Adipocyte (in vitro differentiated cells): ENCODE measurements at regions not wholly inside any gene's neighbourhood (a gene's known extent, or its start where the extent isn't known, plus 50 kb on each side); places are given as distances from the start of the nearest gene placed in this dataset.
"Not testable (repeated sequence)": the region's sequence is repeated elsewhere in the genome, so short reads cannot be mapped to it uniquely, and the experiment has no call there.

Experiments
- DNase-seq: peaks from one replicate; pipeline ENCODE4 v3.0.0-alpha.2; 2015; ENCODE audit warnings: low read depth
- H3K27me3 ChIP-seq: replicated peaks from 2 replicates; pipeline ENCODE4 v1.7.0; 2013; ENCODE audit warnings: mild to moderate bottlenecking, low read length, moderate library complexity; ENCODE audit not compliant: control insufficient read depth, insufficient read depth
- H3K36me3 ChIP-seq: 2 replicates; pipeline ENCODE4 v1.7.0; 2013; ENCODE audit warnings: low read length, mild to moderate bottlenecking, moderate library complexity; ENCODE audit not compliant: control insufficient read depth, insufficient read depth, severe bottlenecking
- H3K4me1 ChIP-seq: 2 replicates; pipeline ENCODE4 v1.7.0; 2013; ENCODE audit warnings: mild to moderate bottlenecking, low read length, moderate library complexity; ENCODE audit not compliant: control insufficient read depth, insufficient read depth
- H3K4me3 ChIP-seq: 2 replicates; pipeline ENCODE4 v1.7.0; 2013; ENCODE audit warnings: mild to moderate bottlenecking, low read length, moderate library complexity
- H3K9ac ChIP-seq: 2 replicates; pipeline ENCODE4 v1.7.0; 2013; ENCODE audit warnings: mild to moderate bottlenecking, low read length, moderate library complexity
- H3K9me3 ChIP-seq: 2 replicates; pipeline ENCODE4 v1.7.0; 2013; ENCODE audit warnings: mild to moderate bottlenecking, low read length, moderate library complexity; ENCODE audit not compliant: control insufficient read depth

DNA sequence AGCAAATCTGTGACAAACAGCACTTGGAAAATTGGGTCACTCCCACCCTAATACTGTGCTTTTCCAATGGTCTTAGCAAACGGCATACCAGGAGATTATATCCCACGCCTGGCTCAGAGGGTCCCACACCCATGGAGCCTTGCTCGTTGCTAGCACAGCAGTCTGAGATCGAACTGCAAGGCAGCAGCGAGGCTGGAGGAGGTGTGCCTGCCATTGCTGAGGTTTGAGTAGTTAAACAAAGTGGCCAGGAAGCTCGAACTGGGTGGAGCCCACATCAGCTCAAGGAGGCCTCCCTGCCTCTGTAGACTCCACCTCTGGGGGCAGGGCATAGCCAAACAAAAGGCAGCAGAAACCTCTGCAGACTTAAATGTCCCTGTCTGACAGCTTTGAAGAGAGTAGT lies 440.5 kb upstream of the ACTBL2 start:
- not testable (repeated sequence) for H3K9ac ChIP-seq, H3K36me3 ChIP-seq, H3K4me3 ChIP-seq, H3K27me3 ChIP-seq, H3K9me3 ChIP-seq, H3K4me1 ChIP-seq, DNase-seq

DNA sequence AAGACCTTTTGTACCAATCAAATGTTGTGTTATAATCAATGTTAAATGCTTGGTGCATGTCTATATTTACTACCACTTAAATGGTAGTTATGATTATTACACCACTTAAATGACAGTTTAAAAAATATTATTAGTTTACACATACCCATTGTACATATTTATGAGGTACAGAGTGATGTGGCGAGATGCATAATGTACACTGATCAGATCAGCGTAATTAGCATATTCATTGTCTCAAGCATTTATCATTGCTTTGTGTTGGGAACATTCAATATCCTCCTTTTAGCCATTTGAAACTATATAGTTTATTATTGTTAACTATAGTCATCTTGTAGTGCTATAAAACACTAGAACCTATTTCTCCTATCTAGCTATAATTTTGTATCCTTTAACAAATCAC lies 434.4 kb upstream of the ACTBL2 start:
- Histone ChIP-seq H3K36me3 (no peaks in the 10 kb centered on the region), H3K4me3 (no peak overlapping the region), H3K9me3 (no peaks in the 10 kb centered on the region), H3K4me1 (no peaks in the 10 kb centered on the region), H3K9ac (no peak overlapping the region), H3K27me3 (no peaks in the 10 kb centered on the region)
- DNase-seq, result no peak

- H3K9me3 ChIP-seq, result no peaks in the 10 kb centered on the region
Measured at GRCh38 chr5:57915536-57915935, 432.9 kb upstream of the ACTBL2 start.

GRCh38 chr5:57911438-57911837 lies 428.8 kb upstream of the ACTBL2 start:
- Histone ChIP-seq H3K9me3 (no peaks in the 10 kb centered on the region), H3K4me3 (no peak overlapping the region), H3K4me1 (no peaks in the 10 kb centered on the region), H3K36me3 (no peaks in the 10 kb centered on the region), H3K27me3 (no peaks in the 10 kb centered on the region), H3K9ac (no peak overlapping the region)
- DNase-seq, result no peak

More at GRCh38 chr5:57915536-57915935, 432.9 kb upstream of the ACTBL2 start:
- Histone ChIP-seq H3K4me1 (no peaks in the 10 kb centered on the region), H3K27me3 (no peaks in the 10 kb centered on the region), H3K36me3 (no peaks in the 10 kb centered on the region), H3K9ac (no peak overlapping the region), H3K4me3 (no peak overlapping the region)
- DNase-seq, result no peak

GRCh38 chr5:57906671-57907070 lies 424.1 kb upstream of the ACTBL2 start:
- Histone ChIP-seq H3K27me3 (no peaks in the 10 kb centered on the region), H3K4me3 (no peak overlapping the region), H3K4me1 (no peaks in the 10 kb centered on the region), H3K9ac (no peak overlapping the region), H3K9me3 (no peaks in the 10 kb centered on the region), H3K36me3 (no peaks in the 10 kb centered on the region)
- DNase-seq, result no peak

DNA sequence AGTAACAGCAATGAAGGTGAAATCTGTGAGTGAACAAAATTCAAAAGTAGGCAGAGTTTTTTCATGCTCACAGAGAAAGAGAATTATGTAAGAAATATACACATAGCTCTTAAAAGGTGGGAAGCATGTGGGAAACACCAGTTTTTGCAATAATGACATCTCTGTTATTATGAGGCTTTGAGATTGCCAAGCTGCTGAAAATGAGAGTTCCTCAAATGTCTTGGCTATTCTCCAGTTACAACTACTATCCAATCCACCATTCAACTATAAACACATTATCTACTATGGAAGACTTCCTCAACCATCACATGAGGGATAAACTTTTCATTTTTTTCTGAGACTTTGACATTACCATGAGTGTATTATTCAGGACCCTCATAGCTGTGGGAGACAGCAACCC lies 420.8 kb upstream of the ACTBL2 start:
- no peaks in the 10 kb centered on the region for H3K9me3 ChIP-seq
- no peak overlapping the region for H3K4me3 ChIP-seq
- H3K9ac ChIP-seq, result no peak overlapping the region
- no peaks in the 10 kb centered on the region for H3K4me1 ChIP-seq
- no peaks in the 10 kb centered on the region for H3K36me3 ChIP-seq
- no peak for DNase-seq
- no peaks in the 10 kb centered on the region for H3K27me3 ChIP-seq

DNA sequence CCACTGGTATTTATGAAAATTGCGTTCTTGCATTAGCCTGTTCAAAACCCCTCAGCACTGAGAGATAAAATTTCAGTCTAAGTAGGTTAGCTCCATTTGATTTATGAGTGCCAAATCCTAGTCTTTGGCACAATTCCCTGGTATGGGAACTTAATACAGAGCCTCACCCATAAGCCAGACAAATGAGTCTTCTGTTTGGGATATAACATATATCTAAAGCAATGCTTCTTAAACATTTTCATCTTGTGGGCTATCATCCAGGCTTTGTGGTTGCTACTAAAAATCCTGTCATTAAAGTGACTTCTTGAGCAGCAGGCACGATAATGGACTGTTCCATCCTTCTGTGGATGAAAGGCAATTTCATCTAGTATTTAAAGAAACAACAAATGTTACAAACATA lies 419.5 kb upstream of the ACTBL2 start:
- DNase-seq, result no peak
- no peaks in the 10 kb centered on the region for H3K9me3 ChIP-seq
- H3K4me1 ChIP-seq, result no peaks in the 10 kb centered on the region
- H3K9ac ChIP-seq, result no peak overlapping the region
- no peaks in the 10 kb centered on the region for H3K27me3 ChIP-seq
- H3K4me3 ChIP-seq, result no peak overlapping the region
- no peaks in the 10 kb centered on the region for H3K36me3 ChIP-seq

DNA sequence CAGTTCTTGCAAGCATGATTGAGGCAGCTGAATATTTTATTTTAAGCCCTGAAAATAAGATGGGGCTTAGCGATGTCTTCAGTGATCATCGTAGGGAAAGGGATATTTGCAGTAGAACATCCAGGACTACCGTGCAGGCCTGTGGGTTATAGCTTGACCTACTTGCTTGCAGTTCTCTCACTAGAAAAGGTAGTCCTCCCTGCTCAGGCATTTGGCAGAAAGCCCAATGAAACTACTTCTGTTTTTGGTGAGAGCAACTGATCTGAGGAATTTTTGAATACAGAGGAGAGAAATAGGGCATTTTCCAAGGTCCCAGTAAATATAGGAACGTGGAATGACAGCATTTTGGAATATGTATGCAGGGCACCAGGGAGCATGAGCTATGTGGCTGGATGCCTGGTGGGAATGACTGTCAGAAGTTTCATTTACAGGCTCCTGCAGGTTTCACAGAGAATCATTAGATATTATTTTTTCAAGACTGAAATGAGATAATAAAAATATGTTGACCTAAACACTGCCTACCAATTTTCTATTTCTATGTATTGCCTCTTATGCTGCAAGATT lies 417.9 kb upstream of the ACTBL2 start:
- DNase-seq, result no peak
- Histone ChIP-seq H3K9ac (no peak overlapping the region), H3K4me3 (no peak overlapping the region), H3K27me3 (no peaks in the 10 kb centered on the region), H3K9me3 (no peaks in the 10 kb centered on the region), H3K4me1 (no peaks in the 10 kb centered on the region), H3K36me3 (no peaks in the 10 kb centered on the region)

GRCh38 chr5:57896576-57896975 lies 414.0 kb upstream of the ACTBL2 start:
- no peak overlapping the region for H3K4me3 ChIP-seq
- no peaks in the 10 kb centered on the region for H3K36me3 ChIP-seq
- no peaks in the 10 kb centered on the region for H3K27me3 ChIP-seq
- DNase-seq, result no peak
- no peaks in the 10 kb centered on the region for H3K9me3 ChIP-seq
- no peaks in the 10 kb centered on the region for H3K4me1 ChIP-seq
- H3K9ac ChIP-seq, result no peak overlapping the region

- Histone ChIP-seq H3K4me3 (no peak overlapping the region), H3K9ac (no peak overlapping the region), H3K4me1 (no peaks in the 10 kb centered on the region), H3K27me3 (no peaks in the 10 kb centered on the region), H3K9me3 (no peaks in the 10 kb centered on the region), H3K36me3 (no peaks in the 10 kb centered on the region)
- peak; percentile 38 for DNase-seq
Measured at GRCh38 chr5:57895766-57896165, 413.2 kb upstream of the ACTBL2 start.

GRCh38 chr5:57893926-57894325 lies 411.3 kb upstream of the ACTBL2 start:
- Histone ChIP-seq H3K4me1 (no peaks in the 10 kb centered on the region), H3K4me3 (no peak overlapping the region), H3K36me3 (no peaks in the 10 kb centered on the region), H3K9me3 (no peaks in the 10 kb centered on the region), H3K9ac (no peak overlapping the region), H3K27me3 (no peaks in the 10 kb centered on the region)
- DNase-seq, result no peak

- peaks cover 2% of the 10 kb centered on the region for H3K4me1 ChIP-seq
- H3K27me3 ChIP-seq, result no peaks in the 10 kb centered on the region
- H3K9me3 ChIP-seq, result no peaks in the 10 kb centered on the region
- no peak overlapping the region for H3K9ac ChIP-seq
- DNase-seq, result no peak
- H3K36me3 ChIP-seq, result no peaks in the 10 kb centered on the region
- no peak overlapping the region for H3K4me3 ChIP-seq
Measured at GRCh38 chr5:57891443-57891842, 408.8 kb upstream of the ACTBL2 start.
